22Rv1 (cell line): ENCODE measurements at regions not wholly inside any gene's neighbourhood (a gene's known extent, or its start where the extent isn't known, plus 50 kb on each side); places are given as distances from the start of the nearest gene placed in this dataset.

ENCODE experiments used
- ZFX ChIP-seq: fragments of 450-650 bp; IDR thresholded peaks from 2 replicates; pipeline ENCODE4 v1.6.1; 2017; ENCODE audit warnings: antibody characterized with exemption, borderline replicate concordance
- TF ChIP-seq, protein P1 (sequence below): fragments of 450-650 bp; IDR thresholded peaks from 2 replicates; pipeline ENCODE4 v1.5.1; 2017; ENCODE audit warnings: mild to moderate bottlenecking

DNA sequence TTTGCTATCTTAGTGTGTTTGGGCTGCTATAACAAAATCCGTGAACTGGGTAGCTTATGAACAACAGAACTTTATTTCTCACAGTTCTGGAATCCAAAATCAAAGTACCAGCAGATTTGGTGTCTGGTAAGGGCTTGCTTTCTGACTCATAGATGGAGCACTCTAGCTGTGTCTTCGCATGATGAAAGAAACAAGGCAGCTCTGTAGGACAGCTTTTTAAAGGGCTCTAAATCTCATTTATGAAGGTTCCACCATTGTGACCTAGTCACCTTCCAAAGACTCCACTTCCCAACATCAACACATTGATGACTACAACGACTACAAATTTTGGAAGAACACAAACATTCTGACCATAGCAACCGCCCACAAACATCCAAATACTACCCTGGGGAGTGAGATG is 158.6 kb upstream of the LCORL start:
- TF ChIP-seq, protein P1, sequence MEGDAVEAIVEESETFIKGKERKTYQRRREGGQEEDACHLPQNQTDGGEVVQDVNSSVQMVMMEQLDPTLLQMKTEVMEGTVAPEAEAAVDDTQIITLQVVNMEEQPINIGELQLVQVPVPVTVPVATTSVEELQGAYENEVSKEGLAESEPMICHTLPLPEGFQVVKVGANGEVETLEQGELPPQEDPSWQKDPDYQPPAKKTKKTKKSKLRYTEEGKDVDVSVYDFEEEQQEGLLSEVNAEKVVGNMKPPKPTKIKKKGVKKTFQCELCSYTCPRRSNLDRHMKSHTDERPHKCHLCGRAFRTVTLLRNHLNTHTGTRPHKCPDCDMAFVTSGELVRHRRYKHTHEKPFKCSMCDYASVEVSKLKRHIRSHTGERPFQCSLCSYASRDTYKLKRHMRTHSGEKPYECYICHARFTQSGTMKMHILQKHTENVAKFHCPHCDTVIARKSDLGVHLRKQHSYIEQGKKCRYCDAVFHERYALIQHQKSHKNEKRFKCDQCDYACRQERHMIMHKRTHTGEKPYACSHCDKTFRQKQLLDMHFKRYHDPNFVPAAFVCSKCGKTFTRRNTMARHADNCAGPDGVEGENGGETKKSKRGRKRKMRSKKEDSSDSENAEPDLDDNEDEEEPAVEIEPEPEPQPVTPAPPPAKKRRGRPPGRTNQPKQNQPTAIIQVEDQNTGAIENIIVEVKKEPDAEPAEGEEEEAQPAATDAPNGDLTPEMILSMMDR, result no peak
- TF ChIP-seq ZFX, result no peak
